Parathyroid adenoma (tissue), 2 donors: ENCODE measurements at regions not wholly inside any gene's neighbourhood (a gene's known extent, or its start where the extent isn't known, plus 50 kb on each side); places are given as distances from the start of the nearest gene placed in this dataset.
"Not testable (repeated sequence)": the region's sequence is repeated elsewhere in the genome, so short reads cannot be mapped to it uniquely, and the experiment has no call there.

ENCODE experiments used
- H2AFZ ChIP-seq: fragments of 300-600 bp; sonication (generic); one replicate; pipeline ENCODE4 v1.7.0; 2017; ENCODE audit warnings: antibody characterized with exemption, mild to moderate bottlenecking
- H3K27ac ChIP-seq: fragments of 300-600 bp; sonication (generic); one replicate; pipeline ENCODE4 v1.7.0; 2017
- H3K27me3 ChIP-seq: fragments of 300-600 bp; sonication (generic); one replicate; pipeline ENCODE4 v1.7.0; 2017; ENCODE audit warnings: low read length; ENCODE audit not compliant: control insufficient read depth, insufficient read depth
- H3K36me3 ChIP-seq: fragments of 300-600 bp; sonication (generic); one replicate; pipeline ENCODE4 v1.7.0; 2017; ENCODE audit warnings: low read length; ENCODE audit not compliant: control insufficient read depth, insufficient read depth
- H3K4me1 ChIP-seq: fragments of 300-600 bp; sonication (generic); one replicate; pipeline ENCODE4 v1.7.0; 2017; ENCODE audit warnings: control low read depth
- H3K4me2 ChIP-seq: fragments of 300-600 bp; sonication (generic); one replicate; pipeline ENCODE4 v1.7.0; 2017; ENCODE audit warnings: low read length
- H3K4me3 ChIP-seq: fragments of 300-600 bp; sonication (generic); one replicate; pipeline ENCODE4 v1.7.0; 2017; ENCODE audit warnings: low read depth, low read length
- H3K79me2 ChIP-seq: fragments of 300-600 bp; sonication (generic); one replicate; pipeline ENCODE4 v1.7.0; 2017; ENCODE audit warnings: control low read depth
- H3K9ac ChIP-seq: fragments of 300-600 bp; sonication (generic); one replicate; pipeline ENCODE4 v1.7.0; 2017; ENCODE audit warnings: mild to moderate bottlenecking
- H3K9me3 ChIP-seq: fragments of 300-600 bp; sonication (generic); one replicate; pipeline ENCODE4 v1.7.0; 2017; ENCODE audit warnings: low read length; ENCODE audit not compliant: control insufficient read depth
- TF ChIP-seq, protein P1 (sequence below): fragments of 300-600 bp; sonication (generic); IDR thresholded peaks from one replicate; pipeline ENCODE4 v1.7.0; 2017; ENCODE audit warnings: antibody characterized with exemption, mild to moderate bottlenecking
- donor health status: primary hyperparathyroidism.

DNA sequence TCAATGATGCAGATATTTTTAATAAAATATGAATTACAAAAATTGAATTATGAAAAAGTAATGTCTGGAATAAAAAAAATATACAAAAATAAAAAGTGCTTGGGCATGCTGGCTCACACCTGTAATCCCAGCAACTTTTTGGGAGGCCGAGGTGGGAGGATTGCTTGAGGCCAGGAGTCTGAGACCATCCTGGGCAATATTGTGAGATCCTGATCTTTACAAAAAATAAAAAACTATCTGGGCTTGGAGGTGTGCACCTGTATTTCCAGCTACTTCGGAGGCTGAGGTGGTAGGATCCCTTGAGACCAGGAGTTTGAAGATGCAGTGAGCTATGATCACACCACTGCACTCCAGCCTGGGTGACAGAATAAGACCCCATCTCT, 141.8 kb downstream of the NPIPB5 start:
- Histone ChIP-seq H3K27me3 (no peaks in the 10 kb centered on the region), H2AFZ (no peak overlapping the region), H3K4me1 (no peaks in the 10 kb centered on the region), H3K4me3 (no peak overlapping the region), H3K4me2 (no peak overlapping the region), H3K9me3 (no peaks in the 10 kb centered on the region), H3K36me3 (no peaks in the 10 kb centered on the region), H3K9ac (no peak overlapping the region), H3K79me2 (no peaks in the 10 kb centered on the region), H3K27ac (no peak overlapping the region)
- TF ChIP-seq, protein P1, sequence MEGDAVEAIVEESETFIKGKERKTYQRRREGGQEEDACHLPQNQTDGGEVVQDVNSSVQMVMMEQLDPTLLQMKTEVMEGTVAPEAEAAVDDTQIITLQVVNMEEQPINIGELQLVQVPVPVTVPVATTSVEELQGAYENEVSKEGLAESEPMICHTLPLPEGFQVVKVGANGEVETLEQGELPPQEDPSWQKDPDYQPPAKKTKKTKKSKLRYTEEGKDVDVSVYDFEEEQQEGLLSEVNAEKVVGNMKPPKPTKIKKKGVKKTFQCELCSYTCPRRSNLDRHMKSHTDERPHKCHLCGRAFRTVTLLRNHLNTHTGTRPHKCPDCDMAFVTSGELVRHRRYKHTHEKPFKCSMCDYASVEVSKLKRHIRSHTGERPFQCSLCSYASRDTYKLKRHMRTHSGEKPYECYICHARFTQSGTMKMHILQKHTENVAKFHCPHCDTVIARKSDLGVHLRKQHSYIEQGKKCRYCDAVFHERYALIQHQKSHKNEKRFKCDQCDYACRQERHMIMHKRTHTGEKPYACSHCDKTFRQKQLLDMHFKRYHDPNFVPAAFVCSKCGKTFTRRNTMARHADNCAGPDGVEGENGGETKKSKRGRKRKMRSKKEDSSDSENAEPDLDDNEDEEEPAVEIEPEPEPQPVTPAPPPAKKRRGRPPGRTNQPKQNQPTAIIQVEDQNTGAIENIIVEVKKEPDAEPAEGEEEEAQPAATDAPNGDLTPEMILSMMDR: no peak

DNA sequence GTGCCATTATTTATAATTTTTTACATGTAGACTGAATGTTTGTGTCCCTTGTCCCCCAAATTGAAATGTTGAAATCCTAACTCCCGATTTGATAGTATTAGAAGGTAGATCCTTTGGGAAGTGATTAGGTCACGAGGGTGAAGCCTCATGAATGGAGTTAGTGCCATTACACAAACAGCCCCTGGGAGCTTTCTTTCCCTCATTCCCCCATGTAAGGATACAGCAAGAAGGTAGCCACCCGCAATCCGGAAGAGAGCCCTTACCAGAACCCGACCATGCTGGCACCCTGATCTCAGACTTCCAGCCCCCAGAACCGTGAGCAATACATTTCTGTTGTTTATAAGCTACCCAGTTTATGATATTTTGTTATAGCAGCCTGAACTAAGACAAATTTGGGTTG, 143.2 kb downstream of the NPIPB5 start:
- Histone ChIP-seq H3K79me2 (no peaks in the 10 kb centered on the region), H3K9me3 (no peaks in the 10 kb centered on the region), H3K4me2 (no peak overlapping the region), H3K36me3 (no peaks in the 10 kb centered on the region), H3K4me3 (no peak overlapping the region), H3K27ac (no peak overlapping the region), H3K27me3 (no peaks in the 10 kb centered on the region), H3K4me1 (no peaks in the 10 kb centered on the region), H3K9ac (no peak overlapping the region), H2AFZ (no peak overlapping the region)
- TF ChIP-seq, protein P1: no peak

DNA sequence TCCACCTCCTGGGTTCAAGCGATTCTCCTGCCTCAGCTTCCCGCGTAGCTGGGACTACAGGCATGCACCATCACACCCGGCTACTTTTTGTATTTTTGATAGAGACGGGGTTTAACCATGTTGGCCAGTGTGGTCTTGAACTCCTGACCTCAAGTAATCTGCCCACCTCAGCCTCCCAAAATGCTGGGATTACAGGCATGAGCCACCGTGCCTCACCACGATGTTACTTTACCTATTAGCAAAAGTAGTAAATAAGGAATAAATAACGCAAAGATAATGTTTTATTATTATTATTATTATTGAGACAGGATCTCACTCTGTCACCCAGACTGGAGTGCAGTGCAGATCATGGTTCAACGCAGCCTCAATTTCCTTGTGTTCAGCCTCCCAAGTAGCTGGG, 145.9 kb downstream of the NPIPB5 start:
- H2AFZ ChIP-seq, H3K9me3 ChIP-seq, H3K4me3 ChIP-seq, H3K9ac ChIP-seq, H3K27me3 ChIP-seq, H3K27ac ChIP-seq, H3K4me1 ChIP-seq, H3K79me2 ChIP-seq, H3K36me3 ChIP-seq, H3K4me2 ChIP-seq: not testable (repeated sequence)

DNA sequence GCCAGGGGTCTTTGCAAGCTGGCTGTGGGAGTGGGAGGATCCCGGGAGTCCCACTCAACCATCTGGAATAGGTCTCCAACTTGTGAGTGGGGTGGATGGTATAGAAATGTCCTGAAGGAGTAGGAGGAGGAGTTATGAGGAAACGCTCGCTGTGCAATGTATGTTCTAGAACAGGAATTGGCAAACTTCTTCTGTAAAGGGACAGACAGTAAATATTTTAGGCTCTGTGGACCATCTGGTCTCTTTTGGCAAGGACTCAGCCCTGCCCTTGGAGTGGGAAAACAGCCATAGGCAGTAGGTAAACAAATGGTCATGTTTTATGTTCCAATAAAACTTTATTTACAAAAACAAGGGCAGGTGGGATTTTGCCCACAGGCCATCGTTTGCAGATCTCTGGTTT, 149.2 kb downstream of the NPIPB5 start:
- Histone ChIP-seq H3K36me3 (no peaks in the 10 kb centered on the region), H3K79me2 (no peaks in the 10 kb centered on the region), H3K9ac (no peak overlapping the region), H3K4me2 (no peak overlapping the region), H2AFZ (no peak overlapping the region), H3K9me3 (no peaks in the 10 kb centered on the region), H3K27me3 (no peaks in the 10 kb centered on the region), H3K4me1 (no peaks in the 10 kb centered on the region), H3K4me3 (no peak overlapping the region), H3K27ac (no peak overlapping the region)
- TF ChIP-seq, protein P1: no peak

DNA sequence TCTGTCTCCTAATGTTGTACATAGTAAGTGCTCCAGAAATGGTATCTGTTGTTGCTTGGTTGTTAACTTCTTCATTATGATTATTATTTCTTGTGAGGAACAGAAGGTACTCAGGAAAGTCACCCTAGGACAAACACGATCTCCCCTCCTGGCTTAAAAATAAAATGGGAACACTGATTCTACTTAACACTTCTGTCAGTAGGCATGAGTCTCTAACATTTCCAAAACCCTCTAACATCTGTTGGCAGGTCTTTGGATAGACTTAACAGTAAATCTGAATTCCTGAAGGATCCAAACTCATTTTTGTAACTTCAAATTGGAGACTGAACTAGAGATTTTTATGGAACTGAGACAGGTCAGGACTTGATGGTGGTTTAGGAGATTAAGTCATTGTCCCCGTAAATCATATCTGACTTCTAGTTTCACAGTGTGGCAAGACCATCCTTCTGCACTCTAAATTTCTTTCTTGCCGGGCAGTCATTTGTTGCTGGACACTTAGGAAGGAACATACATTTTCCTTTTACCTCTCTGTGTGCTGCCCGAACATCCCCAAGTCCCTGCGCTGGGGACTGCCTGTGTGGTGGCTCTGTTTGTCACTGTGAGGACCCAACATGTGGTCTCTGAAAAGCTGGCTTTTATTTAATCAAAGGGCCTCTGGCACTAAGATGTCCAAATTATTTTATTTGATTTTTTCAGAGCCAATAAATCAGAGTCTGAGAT, 149.9 kb downstream of the NPIPB5 start:
- Histone ChIP-seq H3K79me2 (no peaks in the 10 kb centered on the region), H3K27ac (no peak overlapping the region), H3K4me3 (no peak overlapping the region), H3K9me3 (no peaks in the 10 kb centered on the region), H3K4me1 (no peaks in the 10 kb centered on the region), H3K9ac (no peak overlapping the region), H2AFZ (no peak overlapping the region), H3K27me3 (no peaks in the 10 kb centered on the region), H3K36me3 (no peaks in the 10 kb centered on the region), H3K4me2 (no peak overlapping the region)
- TF ChIP-seq, protein P1: no peak
